B cell (primary cell): ENCODE measurements at regions not wholly inside any gene's neighbourhood (a gene's known extent, or its start where the extent isn't known, plus 50 kb on each side); places are given as distances from the start of the nearest gene placed in this dataset.

Source experiments
- ATAC-seq: fragments of 200-7000 bp; cut with Tn5 transposase; one replicate; pipeline ENCODE4 v1.10.0; 2021; ENCODE audit warnings: low read depth, mild to moderate bottlenecking, moderate number of reproducible peaks, moderate library complexity
- CTCF ChIA-PET: fragments of 350-600 bp; sonication (Branson Sonifier 250); formaldehyde crosslinking; loops from one replicate; lab custom pipeline; 2021; ENCODE audit warnings: antibody characterized with exemption, inconsistent platforms; lab: Charles Lee
- POLR2A ChIA-PET: fragments of 350-600 bp; sonication (Branson Sonifier 250); formaldehyde crosslinking; loops from one replicate; lab custom pipeline; 2021; ENCODE audit warnings: antibody characterized with exemption; lab: Charles Lee
- DNase-seq: peaks from one replicate; pipeline ENCODE4 v3.0.0; 2013
- H2AFZ ChIP-seq: 2 replicates; pipeline ENCODE4 v1.6.1; 2012; ENCODE audit warnings: mild to moderate bottlenecking, low read depth, low read length; ENCODE audit not compliant: insufficient read depth, poor library complexity, severe bottlenecking
- H3K27ac ChIP-seq, 2 donors: 1 replicate in 1 of 2; 2 replicates in 1 of 2; pipeline ENCODE4 v1.5.1; 2012 to 2013; ENCODE audit warnings: low read length in 2 of 2, mild to moderate bottlenecking in 2 of 2, moderate library complexity in 1 of 2
- H3K27me3 ChIP-seq, 4 experiments: fragments of 200-600 bp in 1 of 4; sonication (generic) in 1 of 4; replicated peaks in 1 of 4; 1 replicate in 2 of 4; 2 replicates in 2 of 4; pipeline versions ENCODE4 v1.6.1 to v1.7.0; 2013 to 2016; ENCODE audit warnings: low read length in 3 of 4, mild to moderate bottlenecking in 2 of 4, mixed read lengths in 1 of 4, moderate library complexity in 1 of 4; ENCODE audit not compliant: insufficient read depth in 4 of 4, control insufficient read depth in 3 of 4; ENCODE audit errors: control extremely low read depth in 1 of 4
- H3K36me3 ChIP-seq, 2 experiments: replicated peaks in 1 of 2; 1 replicate in 1 of 2; 2 replicates in 1 of 2; pipeline versions ENCODE4 v1.6.1 to v1.7.1; 2013; ENCODE audit warnings: low read length in 1 of 2; ENCODE audit not compliant: insufficient read depth in 2 of 2, control insufficient read depth in 1 of 2; ENCODE audit errors: control extremely low read depth in 1 of 2, extremely low read depth in 1 of 2
- H3K4me1 ChIP-seq, 2 donors: fragments of 200-600 bp in 1 of 2; sonication (generic) in 1 of 2; 1 replicate in 1 of 2; 2 replicates in 1 of 2; pipeline versions ENCODE4 v1.5.1 to v1.6.1; 2013 to 2017; ENCODE audit warnings: low read length in 2 of 2; ENCODE audit not compliant: control insufficient read depth in 2 of 2, insufficient read depth in 2 of 2
- H3K4me2 ChIP-seq: replicated peaks from 2 replicates; pipeline ENCODE3; 2012; ENCODE audit warnings: mild to moderate bottlenecking, low read depth, low read length; ENCODE audit not compliant: poor library complexity, severe bottlenecking
- H3K4me3 ChIP-seq, 5 experiments: fragments of 200-600 bp in 1 of 5; sonication (generic) in 1 of 5; 1 replicate in 3 of 5; 2 replicates in 2 of 5; pipeline versions ENCODE4 v1.5.1 to v1.7.0; 2011 to 2016; ENCODE audit warnings: low read length in 4 of 5, mild to moderate bottlenecking in 4 of 5, low read depth in 2 of 5, control low read depth in 1 of 5, moderate library complexity in 1 of 5; ENCODE audit not compliant: insufficient read depth in 1 of 5; ENCODE audit errors: control extremely low read depth in 1 of 5, extremely low read depth in 1 of 5
- H3K79me2 ChIP-seq: fragments of 200-600 bp; sonication (generic); one replicate; pipeline ENCODE4 v1.6.0; 2016; ENCODE audit warnings: low read length; ENCODE audit not compliant: control insufficient read depth, insufficient read depth
- H3K9ac ChIP-seq: fragments of 200-600 bp; sonication (generic); 2 replicates; pipeline ENCODE4 v1.6.1; 2017; ENCODE audit warnings: mild to moderate bottlenecking, low read length, moderate library complexity
- H3K9me3 ChIP-seq, 3 donors: one replicate each; pipeline versions ENCODE4 v1.6.1 to v1.7.1; 2013; ENCODE audit warnings: low read length in 2 of 3; ENCODE audit not compliant: control insufficient read depth in 2 of 3, insufficient read depth in 1 of 3; ENCODE audit errors: control extremely low read depth in 1 of 3
- H4K20me1 ChIP-seq: 2 replicates; pipeline ENCODE4 v1.6.0; 2012; ENCODE audit warnings: mild to moderate bottlenecking, low read length; ENCODE audit not compliant: insufficient read depth, control insufficient read depth, poor library complexity, severe bottlenecking
- H3K27ac Mint-ChIP-seq: one replicate; pipeline ENCODE4 v1.8.0; 2021; ENCODE audit warnings: mixed read lengths
- H3K27me3 Mint-ChIP-seq: one replicate; pipeline ENCODE4 v1.8.0; 2021; ENCODE audit warnings: mixed read lengths
- H3K4me1 Mint-ChIP-seq: one replicate; pipeline ENCODE4 v1.8.0; 2021; ENCODE audit warnings: mixed read lengths
- H3K4me3 Mint-ChIP-seq: one replicate; pipeline ENCODE4 v1.8.0; 2021; ENCODE audit warnings: mixed read lengths
- H3K9me3 Mint-ChIP-seq: one replicate; pipeline ENCODE4 v1.8.0; 2022; ENCODE audit warnings: mixed read lengths; ENCODE audit not compliant: insufficient read depth
- EZH2 ChIP-seq: IDR thresholded peaks from 2 replicates; pipeline ENCODE4 v1.6.1; 2012; ENCODE audit warnings: borderline replicate concordance, low read depth, mild to moderate bottlenecking, moderate library complexity, low read length; ENCODE audit not compliant: insufficient read depth, poor library complexity, severe bottlenecking
- WGBS: methylation state at CpG from one replicate; pipeline ENCODE4 v1.1.5; 2013; ENCODE audit warnings: missing lambda C conversion rate; ENCODE audit not compliant: insufficient coverage; 5-methylcytosine and 5-hydroxymethylcytosine counted together
- intact Hi-C: fragments of 100-400 bp; cut with micrococcal nuclease; formaldehyde crosslinking; loops from one replicate; pipeline ENCODE4 v1.10.0; 2022
- TF ChIP-seq, protein P1 (sequence below): fragments of 200-600 bp; IDR thresholded peaks from one replicate; pipeline ENCODE4 v1.8.0; 2022; ENCODE audit warnings: antibody characterized with exemption, mild to moderate bottlenecking

- H3K27me3 Mint-ChIP-seq = no peaks in the 10 kb centered on the region
- ATAC-seq (no peak), DNase-seq (no peak)
- H3K36me3 ChIP-seq = no peaks in the 10 kb centered on the region
- H3K4me2 ChIP-seq = no peak overlapping the region
- H3K27me3 ChIP-seq = no peaks in the 10 kb centered on the region
- CTCF ChIA-PET = no interaction called here
- no peak overlapping the region for H3K4me3 Mint-ChIP-seq
- peaks cover 0 to 2% (median 0%) of the 10 kb centered on the region in 3 donors for H3K9me3 ChIP-seq
- no peak overlapping the region for H2AFZ ChIP-seq
- TF ChIP-seq, protein P1, sequence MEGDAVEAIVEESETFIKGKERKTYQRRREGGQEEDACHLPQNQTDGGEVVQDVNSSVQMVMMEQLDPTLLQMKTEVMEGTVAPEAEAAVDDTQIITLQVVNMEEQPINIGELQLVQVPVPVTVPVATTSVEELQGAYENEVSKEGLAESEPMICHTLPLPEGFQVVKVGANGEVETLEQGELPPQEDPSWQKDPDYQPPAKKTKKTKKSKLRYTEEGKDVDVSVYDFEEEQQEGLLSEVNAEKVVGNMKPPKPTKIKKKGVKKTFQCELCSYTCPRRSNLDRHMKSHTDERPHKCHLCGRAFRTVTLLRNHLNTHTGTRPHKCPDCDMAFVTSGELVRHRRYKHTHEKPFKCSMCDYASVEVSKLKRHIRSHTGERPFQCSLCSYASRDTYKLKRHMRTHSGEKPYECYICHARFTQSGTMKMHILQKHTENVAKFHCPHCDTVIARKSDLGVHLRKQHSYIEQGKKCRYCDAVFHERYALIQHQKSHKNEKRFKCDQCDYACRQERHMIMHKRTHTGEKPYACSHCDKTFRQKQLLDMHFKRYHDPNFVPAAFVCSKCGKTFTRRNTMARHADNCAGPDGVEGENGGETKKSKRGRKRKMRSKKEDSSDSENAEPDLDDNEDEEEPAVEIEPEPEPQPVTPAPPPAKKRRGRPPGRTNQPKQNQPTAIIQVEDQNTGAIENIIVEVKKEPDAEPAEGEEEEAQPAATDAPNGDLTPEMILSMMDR = no peak
- TF ChIP-seq EZH2 = no peak
- H4K20me1 ChIP-seq = no peaks in the 10 kb centered on the region
- POLR2A ChIA-PET = no interaction called here
- H3K27ac Mint-ChIP-seq = no peak overlapping the region
- no peak overlapping the region for H3K9ac ChIP-seq
- 96% methylated on average over 13 of the region's 13 CpGs for WGBS
- H3K79me2 ChIP-seq = no peaks in the 10 kb centered on the region
- no peaks in the 10 kb centered on the region for H3K4me1 Mint-ChIP-seq
- no peak overlapping the region for H3K27ac ChIP-seq
- intact Hi-C loops = no loop called here
- H3K4me1 ChIP-seq = no peaks in the 10 kb centered on the region
- H3K9me3 Mint-ChIP-seq = peaks cover 3% of the 10 kb centered on the region
- H3K4me3 ChIP-seq = no peak overlapping the region
Observed at GRCh38 chr4:186428481-186428880, 126.9 kb downstream of the MTNR1A start.

- Histone ChIP-seq H3K4me1 (no peaks in the 10 kb centered on the region), H3K4me3 (no peak overlapping the region), H3K4me2 (no peak overlapping the region), H3K27me3 (no peaks in the 10 kb centered on the region), H3K36me3 (no peaks in the 10 kb centered on the region), H3K9ac (no peak overlapping the region), H4K20me1 (no peaks in the 10 kb centered on the region), H3K79me2 (no peaks in the 10 kb centered on the region), H2AFZ (no peak overlapping the region), H3K27ac (no peak overlapping the region), H3K9me3 (no peaks in the 10 kb centered on the region)
- intact Hi-C loops = no loop called here
- ChIA-PET POLR2A (no interaction called here), CTCF (no interaction called here)
- no CpG with 5 or more reads among the region's 4 CpGs for WGBS
- no peaks in the 10 kb centered on the region for H3K27me3 Mint-ChIP-seq
- H3K4me3 Mint-ChIP-seq = no peak overlapping the region
- no peak for TF ChIP-seq EZH2
- TF ChIP-seq, protein P1 = no peak
- no peaks in the 10 kb centered on the region for H3K9me3 Mint-ChIP-seq
- no peaks in the 10 kb centered on the region for H3K4me1 Mint-ChIP-seq
- DNase-seq (no peak), ATAC-seq (no peak)
- no peak overlapping the region for H3K27ac Mint-ChIP-seq
Observed at GRCh38 chr4:186424745-186425144, 130.6 kb downstream of the MTNR1A start.
